GM18873 (cell line): ENCODE measurements at regions not wholly inside any gene's neighbourhood (a gene's known extent, or its start where the extent isn't known, plus 50 kb on each side); places are given as distances from the start of the nearest gene placed in this dataset.
"Not testable (repeated sequence)": the region's sequence is repeated elsewhere in the genome, so short reads cannot be mapped to it uniquely, and the experiment has no call there.

Experiments
- ATAC-seq: cut with Tn5 transposase; IDR thresholded peaks from one replicate; pipeline ENCODE4 v1.9.1; 2021; ENCODE audit warnings: mild to moderate bottlenecking, moderate library complexity, moderate number of reproducible peaks; ENCODE audit not compliant: unreplicated experiment, low FRiP score

- ATAC-seq: no peak
Measured at GRCh38 chr21:28336314-28336713, 656.4 kb downstream of the LTN1 start.

DNA sequence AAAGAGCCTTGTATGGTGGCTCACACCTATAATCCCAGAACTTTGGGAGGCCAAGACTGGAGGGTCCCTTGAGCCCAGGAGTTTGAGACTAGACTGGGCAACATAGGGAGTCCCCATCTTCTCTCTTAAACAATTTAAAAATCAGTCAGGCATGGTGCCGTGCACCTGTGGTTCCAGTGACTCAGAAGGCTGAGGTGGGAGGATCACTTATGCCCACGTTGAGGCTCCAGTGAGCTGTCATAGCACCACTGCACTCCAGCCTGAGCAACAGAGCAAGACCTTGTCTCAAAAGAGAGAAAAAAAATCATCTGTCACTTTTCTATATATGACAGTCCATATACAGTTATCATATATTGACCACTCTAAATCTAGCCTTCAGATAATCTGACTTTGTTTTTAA lies 658.3 kb downstream of the LTN1 start:
- no peak for ATAC-seq

DNA sequence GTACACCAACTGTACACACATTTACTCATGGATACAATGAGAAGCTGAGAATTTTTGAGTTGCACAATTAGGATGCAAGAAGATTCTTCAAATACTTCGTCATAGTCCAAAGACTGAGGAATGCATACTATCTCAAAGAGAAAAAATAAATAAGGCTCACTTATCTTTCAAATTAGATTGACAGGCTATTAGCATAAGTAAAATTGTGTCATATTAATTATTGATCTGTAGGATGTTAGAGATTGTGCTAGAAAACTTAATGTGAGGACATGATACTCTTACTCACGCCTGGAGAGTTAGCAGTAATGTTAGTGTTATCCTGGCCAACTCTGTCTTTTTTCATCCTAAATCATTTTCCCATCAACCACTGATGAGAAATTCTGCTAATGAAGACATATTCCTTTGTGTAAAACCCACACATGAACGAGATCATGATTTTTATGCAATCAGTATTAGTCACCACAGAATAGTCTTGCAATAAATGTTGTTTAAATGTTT lies 659.0 kb downstream of the LTN1 start:
- ATAC-seq: no peak

DNA sequence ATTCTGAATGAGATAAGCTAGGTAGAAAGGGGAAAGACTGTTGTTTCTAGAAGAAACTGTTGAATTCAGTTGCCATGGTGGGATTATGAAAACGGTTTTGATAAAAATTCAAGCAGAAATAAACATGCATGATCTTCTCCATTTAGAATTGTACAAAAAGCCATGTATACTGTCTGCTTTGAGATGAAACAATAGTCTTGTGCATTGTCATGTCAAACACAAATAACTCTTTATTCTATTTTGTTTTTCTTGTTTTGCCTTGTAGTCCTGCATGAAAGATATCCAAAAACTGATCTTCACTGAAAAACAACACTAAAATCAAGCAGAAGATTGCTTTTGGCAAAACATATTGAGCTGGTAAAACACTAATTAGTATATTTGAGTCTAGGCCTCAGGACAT lies 659.9 kb downstream of the LTN1 start:
- ATAC-seq: no peak

DNA sequence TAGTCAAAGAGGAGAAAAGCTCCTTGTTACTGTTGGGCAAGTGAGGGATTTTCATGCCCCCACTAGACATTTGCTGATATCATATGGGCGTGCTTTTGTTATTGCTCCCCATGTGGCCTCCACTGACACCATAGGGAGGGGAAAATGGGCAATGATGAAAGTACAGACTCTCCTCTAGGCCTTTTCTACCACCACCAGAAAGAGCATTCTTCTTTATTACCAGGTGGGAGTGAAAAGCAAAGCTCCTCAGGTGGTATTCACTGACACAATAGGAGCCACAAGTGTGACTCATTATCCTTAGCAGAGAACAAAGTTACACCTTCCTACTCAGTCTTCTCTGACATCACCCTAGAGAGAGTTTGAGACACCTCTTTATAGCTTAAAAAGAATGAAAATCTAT lies 667.1 kb downstream of the LTN1 start:
- no peak for ATAC-seq

DNA sequence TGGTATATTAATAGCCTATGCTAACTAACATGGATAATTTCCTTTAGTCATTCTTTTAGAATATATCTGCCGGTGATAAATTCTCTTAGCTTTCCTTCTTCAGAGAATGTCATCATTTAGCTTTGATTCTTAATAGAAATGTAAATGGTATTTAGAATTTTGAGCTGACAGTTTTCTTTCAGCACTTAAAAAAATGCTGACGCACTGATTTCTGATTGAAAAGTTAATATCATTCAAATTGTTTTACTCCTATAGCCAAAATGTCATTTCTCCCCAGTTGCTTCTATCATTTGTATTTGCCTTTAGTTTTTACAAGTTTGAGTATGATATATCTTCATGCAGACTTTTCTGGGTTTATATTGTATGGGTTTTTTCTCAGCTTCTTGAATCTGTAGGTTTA lies 668.0 kb downstream of the LTN1 start:
- ATAC-seq: no peak

DNA sequence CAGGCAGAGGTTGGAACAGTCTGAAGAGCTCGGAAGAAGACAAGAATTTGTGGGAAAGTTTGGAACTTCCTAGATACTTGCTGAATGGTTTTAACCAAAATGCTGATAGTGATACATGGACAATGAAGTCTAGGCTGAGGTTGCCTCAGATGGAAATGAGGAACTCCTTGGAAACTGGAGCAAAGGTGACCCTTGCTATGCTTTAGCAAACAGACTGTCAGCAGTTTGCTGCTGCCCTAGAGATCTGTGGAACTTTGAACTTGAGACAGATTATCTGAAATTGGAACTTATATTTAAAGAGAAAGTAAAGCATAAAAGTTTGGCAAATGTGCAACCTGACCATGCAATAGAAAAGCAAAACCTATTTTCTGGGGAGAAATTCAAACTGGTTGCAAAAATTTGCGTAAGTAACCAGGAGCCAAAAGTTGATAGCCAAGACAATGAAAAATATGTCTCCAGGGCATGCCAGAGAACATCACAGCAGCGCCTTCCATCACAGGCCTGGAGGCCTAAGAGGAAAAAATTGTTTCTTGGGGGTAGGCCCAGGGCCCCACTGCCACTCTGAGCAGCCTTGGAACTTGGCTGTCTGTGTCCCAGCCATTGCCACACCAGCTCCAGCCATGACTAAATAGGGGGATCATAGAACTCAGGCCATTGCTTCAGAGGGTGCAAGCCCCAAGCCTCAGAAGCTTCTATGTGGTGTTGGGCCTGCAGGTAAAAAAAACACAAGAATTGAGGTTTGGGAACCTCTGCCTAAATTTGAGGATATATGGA lies 675.3 kb downstream of the LTN1 start:
- no peak for ATAC-seq

DNA sequence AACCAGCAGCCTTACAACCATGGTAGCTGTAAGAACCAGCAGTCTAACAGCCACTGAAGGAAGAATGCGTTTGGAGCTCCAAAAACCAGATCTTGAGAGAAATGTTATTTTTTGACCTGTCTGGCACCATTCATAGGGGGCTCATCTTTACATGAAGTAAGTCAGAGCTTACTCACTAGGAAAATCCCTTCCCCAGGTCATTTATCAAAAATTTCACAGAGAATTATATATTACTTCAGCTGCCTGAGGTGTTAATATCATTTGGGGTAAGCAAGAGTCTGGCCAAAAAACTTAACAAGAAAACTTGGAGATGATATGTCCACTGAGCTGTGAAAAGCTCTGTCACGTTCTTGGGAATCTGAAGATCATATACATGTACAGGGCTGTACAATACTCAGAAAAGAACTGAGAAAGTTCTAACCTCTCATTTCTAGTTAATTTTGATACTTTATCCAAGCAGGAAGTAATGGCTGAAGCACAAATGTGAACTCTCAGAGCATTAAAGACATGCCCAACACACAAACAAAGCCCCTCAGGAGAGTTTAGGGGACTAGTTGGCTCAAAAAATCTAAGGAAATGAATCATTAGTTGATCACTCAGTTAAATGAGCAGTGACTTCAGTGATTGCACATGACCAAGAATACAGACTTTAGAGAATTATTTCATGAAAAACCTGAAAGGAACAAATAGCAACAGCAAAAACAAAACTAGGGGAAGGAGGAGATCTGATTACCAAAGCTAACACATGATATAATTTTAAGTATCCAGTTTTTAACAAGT lies 681.1 kb downstream of the LTN1 start:
- ATAC-seq: no peak

- no peak for ATAC-seq
Measured at GRCh38 chr21:28310711-28311110, 682.0 kb downstream of the LTN1 start.

- ATAC-seq: no peak
Measured at GRCh38 chr21:28310171-28310685, 682.4 kb downstream of the LTN1 start.

GRCh38 chr21:28309596-28309995 lies 683.1 kb downstream of the LTN1 start:
- no peak for ATAC-seq

- no peak for ATAC-seq
Measured at GRCh38 chr21:28308516-28308915, 684.2 kb downstream of the LTN1 start.

GRCh38 chr21:28299946-28300345 lies 692.7 kb downstream of the LTN1 start:
- ATAC-seq: no peak

- ATAC-seq: no peak
Measured at GRCh38 chr21:28298251-28298672, 694.4 kb downstream of the LTN1 start.

GRCh38 chr21:28294051-28294450 lies 698.6 kb downstream of the LTN1 start:
- no peak for ATAC-seq

DNA sequence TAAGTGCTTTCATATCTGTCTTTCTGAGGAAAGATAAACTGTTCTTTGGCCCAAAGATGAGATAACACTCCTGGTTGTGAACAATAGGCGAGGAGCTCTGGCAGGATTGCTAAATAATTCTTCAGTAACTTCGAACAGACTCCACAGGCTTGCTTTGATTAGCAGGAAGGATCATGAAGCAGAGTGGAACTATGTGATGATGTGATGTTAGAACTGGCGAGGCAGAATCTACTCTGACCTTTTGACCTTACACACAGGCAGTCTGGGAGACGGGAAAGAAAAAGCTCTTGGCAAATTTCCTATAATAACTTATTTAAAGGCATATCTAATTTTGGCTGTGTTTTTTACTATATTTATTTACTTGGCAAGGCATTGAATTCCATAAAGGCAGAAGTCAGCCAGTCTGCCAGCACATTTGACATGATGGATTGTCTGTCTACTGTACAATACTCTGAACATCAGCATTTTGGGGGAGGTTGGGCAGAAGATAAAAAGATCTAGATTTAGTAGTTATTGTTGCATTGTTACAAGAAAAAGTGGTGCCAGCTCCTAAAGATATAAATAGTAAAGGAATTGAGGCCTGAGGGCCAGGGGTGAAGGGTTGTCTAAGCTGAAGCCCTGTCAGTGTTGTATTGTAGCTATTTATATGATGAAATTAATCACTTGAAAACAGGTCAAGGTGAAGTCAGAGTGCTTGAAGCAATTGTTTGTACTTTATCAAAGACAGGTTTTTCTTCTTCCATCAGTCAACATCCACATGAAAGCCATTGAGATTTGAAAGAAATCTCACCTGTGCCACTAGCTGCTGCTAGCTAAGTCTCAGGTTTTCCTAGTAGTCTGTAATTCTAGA lies 708.8 kb downstream of the LTN1 start:
- ATAC-seq: no peak

DNA sequence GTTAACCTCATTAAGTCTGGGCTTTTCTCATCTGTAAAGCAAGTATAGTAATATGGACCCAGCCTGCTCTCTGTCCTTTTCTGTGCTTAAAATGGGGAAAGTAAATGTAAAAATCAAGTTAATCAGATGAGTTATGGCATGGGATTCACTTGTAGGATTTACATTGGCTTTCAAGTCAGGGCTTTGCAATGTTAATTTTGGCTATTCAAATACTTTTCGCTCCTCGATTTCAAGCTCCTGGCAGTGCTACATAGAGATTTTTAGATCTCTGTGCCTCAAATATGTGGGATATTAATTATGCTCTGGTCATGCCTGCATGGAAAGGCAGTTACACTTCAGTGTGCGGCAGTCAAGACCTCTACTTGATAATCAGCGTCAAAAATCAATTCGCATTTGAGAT lies 709.8 kb downstream of the LTN1 start:
- no peak for ATAC-seq

GRCh38 chr21:28281357-28281756 lies 711.3 kb downstream of the LTN1 start:
- not testable (repeated sequence) for ATAC-seq

DNA sequence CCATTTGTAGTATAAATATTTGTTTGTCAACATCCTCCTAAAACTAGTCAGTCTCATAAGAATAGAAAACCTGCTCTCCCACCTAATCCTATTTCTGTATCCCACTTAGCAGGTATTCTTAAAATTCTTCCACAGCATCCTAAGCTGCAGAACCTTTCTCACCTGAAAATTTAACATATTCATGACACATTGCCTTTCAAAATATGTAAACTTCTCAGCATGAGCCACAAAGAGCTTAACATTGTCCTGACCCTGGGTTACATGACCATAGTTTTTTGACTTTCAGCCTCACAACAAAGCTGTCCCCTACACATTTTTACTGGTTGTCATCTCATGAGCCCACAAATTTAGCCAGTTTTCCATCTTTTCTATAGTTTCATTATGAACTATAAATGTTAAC lies 712.1 kb downstream of the LTN1 start:
- no peak for ATAC-seq

- no peak for ATAC-seq
Measured at GRCh38 chr21:28277324-28277723, 715.4 kb downstream of the LTN1 start.
